ENCODE measurements at regions not wholly inside any gene's neighbourhood (a gene's known extent, or its start where the extent isn't known, plus 50 kb on each side); places are given as distances from the start of the nearest gene placed in this dataset.

DNA sequence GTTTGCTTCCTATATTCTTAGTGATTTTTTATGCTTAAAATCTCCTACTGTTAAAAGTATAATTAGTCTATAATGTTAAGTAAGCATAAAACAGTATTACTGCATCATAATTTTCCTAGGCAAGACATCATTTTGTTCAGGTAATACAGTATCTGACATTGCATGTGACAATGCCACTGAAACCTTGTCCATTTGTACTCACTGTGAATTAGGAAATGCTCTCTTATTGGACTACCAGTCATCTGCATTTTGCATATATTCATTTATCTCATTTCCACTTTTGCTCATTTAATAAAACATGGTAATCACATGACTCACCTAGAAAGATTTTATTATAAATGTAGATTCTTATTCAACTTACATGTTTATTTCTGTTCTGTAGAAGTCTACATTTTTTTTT is 379.1 kb downstream of the ETV1 start:
- TF ChIP-seq E2F8 (IDR thresholded peaks at IDR 0.05; ENCODE audit: low read depth, partially characterized antibody) (no peak), BRCA1 (IDR thresholded peaks at IDR 0.05; ENCODE audit: low read depth, low read length) (no peak), NBN (IDR thresholded peaks at IDR 0.05) (no peak), ZBTB4 (CRISPR knock-in tag; IDR thresholded peaks at IDR 0.05) (no peak), IRF4 (IDR thresholded peaks at IDR 0.05; ENCODE audit: low read depth, low read length) (no peak), HDAC2 (IDR thresholded peaks at IDR 0.05) (no peak), JUNB (IDR thresholded peaks at IDR 0.05) (no peak), PAX8 (IDR thresholded peaks at IDR 0.05) (no peak), GATAD2B (conservative IDR thresholded peaks at IDR 0.05; ENCODE audit: low read depth) (no peak), SP1 (IDR thresholded peaks at IDR 0.05; ENCODE audit: low read depth, low read length) (no peak), YY1 (IDR thresholded peaks at IDR 0.05; ENCODE audit: low read depth, low read length) (no peak), SMAD5 (IDR thresholded peaks at IDR 0.05; ENCODE audit: low read depth) (no peak), BMI1 (IDR thresholded peaks at IDR 0.05; ENCODE audit: borderline replicate concordance) (no peak), STAT1 (conservative IDR thresholded peaks at IDR 0.05) (no peak), MYB (IDR thresholded peaks at IDR 0.05; ENCODE audit: borderline replicate concordance, low read depth, low read length) (no peak), SPI1 (IDR thresholded peaks at IDR 0.05; ENCODE audit: borderline replicate concordance, insufficient read depth, low read depth, low read length) (no peak)
- TF ChIP-seq, protein P1, sequence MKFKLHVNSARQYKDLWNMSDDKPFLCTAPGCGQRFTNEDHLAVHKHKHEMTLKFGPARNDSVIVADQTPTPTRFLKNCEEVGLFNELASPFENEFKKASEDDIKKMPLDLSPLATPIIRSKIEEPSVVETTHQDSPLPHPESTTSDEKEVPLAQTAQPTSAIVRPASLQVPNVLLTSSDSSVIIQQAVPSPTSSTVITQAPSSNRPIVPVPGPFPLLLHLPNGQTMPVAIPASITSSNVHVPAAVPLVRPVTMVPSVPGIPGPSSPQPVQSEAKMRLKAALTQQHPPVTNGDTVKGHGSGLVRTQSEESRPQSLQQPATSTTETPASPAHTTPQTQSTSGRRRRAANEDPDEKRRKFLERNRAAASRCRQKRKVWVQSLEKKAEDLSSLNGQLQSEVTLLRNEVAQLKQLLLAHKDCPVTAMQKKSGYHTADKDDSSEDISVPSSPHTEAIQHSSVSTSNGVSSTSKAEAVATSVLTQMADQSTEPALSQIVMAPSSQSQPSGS (IDR thresholded peaks at IDR 0.05; ENCODE audit: low read length) = no peak
- TF ChIP-seq, protein P2, sequence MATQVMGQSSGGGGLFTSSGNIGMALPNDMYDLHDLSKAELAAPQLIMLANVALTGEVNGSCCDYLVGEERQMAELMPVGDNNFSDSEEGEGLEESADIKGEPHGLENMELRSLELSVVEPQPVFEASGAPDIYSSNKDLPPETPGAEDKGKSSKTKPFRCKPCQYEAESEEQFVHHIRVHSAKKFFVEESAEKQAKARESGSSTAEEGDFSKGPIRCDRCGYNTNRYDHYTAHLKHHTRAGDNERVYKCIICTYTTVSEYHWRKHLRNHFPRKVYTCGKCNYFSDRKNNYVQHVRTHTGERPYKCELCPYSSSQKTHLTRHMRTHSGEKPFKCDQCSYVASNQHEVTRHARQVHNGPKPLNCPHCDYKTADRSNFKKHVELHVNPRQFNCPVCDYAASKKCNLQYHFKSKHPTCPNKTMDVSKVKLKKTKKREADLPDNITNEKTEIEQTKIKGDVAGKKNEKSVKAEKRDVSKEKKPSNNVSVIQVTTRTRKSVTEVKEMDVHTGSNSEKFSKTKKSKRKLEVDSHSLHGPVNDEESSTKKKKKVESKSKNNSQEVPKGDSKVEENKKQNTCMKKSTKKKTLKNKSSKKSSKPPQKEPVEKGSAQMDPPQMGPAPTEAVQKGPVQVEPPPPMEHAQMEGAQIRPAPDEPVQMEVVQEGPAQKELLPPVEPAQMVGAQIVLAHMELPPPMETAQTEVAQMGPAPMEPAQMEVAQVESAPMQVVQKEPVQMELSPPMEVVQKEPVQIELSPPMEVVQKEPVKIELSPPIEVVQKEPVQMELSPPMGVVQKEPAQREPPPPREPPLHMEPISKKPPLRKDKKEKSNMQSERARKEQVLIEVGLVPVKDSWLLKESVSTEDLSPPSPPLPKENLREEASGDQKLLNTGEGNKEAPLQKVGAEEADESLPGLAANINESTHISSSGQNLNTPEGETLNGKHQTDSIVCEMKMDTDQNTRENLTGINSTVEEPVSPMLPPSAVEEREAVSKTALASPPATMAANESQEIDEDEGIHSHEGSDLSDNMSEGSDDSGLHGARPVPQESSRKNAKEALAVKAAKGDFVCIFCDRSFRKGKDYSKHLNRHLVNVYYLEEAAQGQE (IDR thresholded peaks at IDR 0.05; ENCODE audit: low read depth, low read length) = no peak
- POLR2A ChIA-PET = no interaction called here

More for the DNA sequence above, 379.1 kb downstream of the ETV1 start:
- ChIA-PET CTCF (no interaction called here), RAD21 (ENCODE audit: unreplicated experiment) (no interaction called here), SMC1A (ENCODE audit: uncharacterized antibody, unreplicated experiment) (no interaction called here)
- Histone ChIP-seq H3K4me3 (no peak overlapping the region), H3K4me1 (ENCODE audit: control insufficient read depth, insufficient read depth, low read length) (no peaks in the 10 kb centered on the region), H2AFZ (ENCODE audit: control insufficient read depth, low read depth, low read length) (no peak overlapping the region), H3K27ac (ENCODE audit: control insufficient read depth, insufficient read depth) (no peak overlapping the region), H4K20me1 (ENCODE audit: control insufficient read depth, insufficient read depth) (no peaks in the 10 kb centered on the region), H3K36me3 (ENCODE audit: control insufficient read depth in 2 of 2, insufficient read depth in 2 of 2, low read length in 1 of 2) (no peaks in the 10 kb centered on the region), H3K27me3 (replicated peaks in 1 of 2; ENCODE audit: control insufficient read depth in 2 of 2, insufficient read depth in 2 of 2, low read length in 1 of 2) (no peaks in the 10 kb centered on the region), H3K9ac (ENCODE audit: control insufficient read depth, insufficient read depth, low read length) (no peak overlapping the region), H3K79me2 (ENCODE audit: control insufficient read depth, insufficient read depth, low read length) (no peaks in the 10 kb centered on the region), H3K4me2 (ENCODE audit: control insufficient read depth, insufficient read depth) (no peak overlapping the region), H3K9me3 (replicated peaks; ENCODE audit: control insufficient read depth, insufficient read depth, low read length) (no peaks in the 10 kb centered on the region)
- no TSS peak for BruUV-seq (replicated peaks)
- ATAC-seq = no peak
- intact Hi-C loops (cut with micrococcal nuclease; ENCODE audit: unreplicated experiment) = no loop called here
- FAIRE-seq = no peak
- no peak for DNase-seq (ENCODE audit: low read depth, low spot score)
- in situ Hi-C loops (cut with MboI) = no loop called here

Measured in GM12878 (cell line).